ENCODE measurements at regions not wholly inside any gene's neighbourhood (a gene's known extent, or its start where the extent isn't known, plus 50 kb on each side); places are given as distances from the start of the nearest gene placed in this dataset.

DNA sequence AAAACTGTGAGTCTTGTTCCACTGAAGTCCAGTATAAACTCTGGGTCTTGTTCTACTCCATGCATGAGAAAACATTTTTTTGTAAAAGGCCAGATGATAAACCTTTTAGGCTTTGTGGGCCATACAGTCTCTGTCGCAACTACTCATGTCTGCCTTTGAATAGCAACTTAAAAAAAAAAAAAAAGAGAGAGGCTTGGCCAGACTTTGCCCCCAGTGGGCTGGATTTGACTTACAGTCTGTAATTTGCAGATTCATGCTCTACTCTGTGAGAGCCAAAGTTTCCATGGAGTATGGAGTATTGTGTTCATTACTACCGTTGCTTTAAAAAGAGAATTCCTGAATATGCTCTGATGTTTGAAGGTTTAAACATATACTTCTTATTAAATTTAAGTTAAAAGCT is 654.9 kb upstream of the PKN2 start:
- TF ChIP-seq, protein P1, sequence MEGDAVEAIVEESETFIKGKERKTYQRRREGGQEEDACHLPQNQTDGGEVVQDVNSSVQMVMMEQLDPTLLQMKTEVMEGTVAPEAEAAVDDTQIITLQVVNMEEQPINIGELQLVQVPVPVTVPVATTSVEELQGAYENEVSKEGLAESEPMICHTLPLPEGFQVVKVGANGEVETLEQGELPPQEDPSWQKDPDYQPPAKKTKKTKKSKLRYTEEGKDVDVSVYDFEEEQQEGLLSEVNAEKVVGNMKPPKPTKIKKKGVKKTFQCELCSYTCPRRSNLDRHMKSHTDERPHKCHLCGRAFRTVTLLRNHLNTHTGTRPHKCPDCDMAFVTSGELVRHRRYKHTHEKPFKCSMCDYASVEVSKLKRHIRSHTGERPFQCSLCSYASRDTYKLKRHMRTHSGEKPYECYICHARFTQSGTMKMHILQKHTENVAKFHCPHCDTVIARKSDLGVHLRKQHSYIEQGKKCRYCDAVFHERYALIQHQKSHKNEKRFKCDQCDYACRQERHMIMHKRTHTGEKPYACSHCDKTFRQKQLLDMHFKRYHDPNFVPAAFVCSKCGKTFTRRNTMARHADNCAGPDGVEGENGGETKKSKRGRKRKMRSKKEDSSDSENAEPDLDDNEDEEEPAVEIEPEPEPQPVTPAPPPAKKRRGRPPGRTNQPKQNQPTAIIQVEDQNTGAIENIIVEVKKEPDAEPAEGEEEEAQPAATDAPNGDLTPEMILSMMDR (IDR thresholded peaks at IDR 0.05; ENCODE audit: insufficient read depth, low read length), result no peak
- TF ChIP-seq, protein P2, sequence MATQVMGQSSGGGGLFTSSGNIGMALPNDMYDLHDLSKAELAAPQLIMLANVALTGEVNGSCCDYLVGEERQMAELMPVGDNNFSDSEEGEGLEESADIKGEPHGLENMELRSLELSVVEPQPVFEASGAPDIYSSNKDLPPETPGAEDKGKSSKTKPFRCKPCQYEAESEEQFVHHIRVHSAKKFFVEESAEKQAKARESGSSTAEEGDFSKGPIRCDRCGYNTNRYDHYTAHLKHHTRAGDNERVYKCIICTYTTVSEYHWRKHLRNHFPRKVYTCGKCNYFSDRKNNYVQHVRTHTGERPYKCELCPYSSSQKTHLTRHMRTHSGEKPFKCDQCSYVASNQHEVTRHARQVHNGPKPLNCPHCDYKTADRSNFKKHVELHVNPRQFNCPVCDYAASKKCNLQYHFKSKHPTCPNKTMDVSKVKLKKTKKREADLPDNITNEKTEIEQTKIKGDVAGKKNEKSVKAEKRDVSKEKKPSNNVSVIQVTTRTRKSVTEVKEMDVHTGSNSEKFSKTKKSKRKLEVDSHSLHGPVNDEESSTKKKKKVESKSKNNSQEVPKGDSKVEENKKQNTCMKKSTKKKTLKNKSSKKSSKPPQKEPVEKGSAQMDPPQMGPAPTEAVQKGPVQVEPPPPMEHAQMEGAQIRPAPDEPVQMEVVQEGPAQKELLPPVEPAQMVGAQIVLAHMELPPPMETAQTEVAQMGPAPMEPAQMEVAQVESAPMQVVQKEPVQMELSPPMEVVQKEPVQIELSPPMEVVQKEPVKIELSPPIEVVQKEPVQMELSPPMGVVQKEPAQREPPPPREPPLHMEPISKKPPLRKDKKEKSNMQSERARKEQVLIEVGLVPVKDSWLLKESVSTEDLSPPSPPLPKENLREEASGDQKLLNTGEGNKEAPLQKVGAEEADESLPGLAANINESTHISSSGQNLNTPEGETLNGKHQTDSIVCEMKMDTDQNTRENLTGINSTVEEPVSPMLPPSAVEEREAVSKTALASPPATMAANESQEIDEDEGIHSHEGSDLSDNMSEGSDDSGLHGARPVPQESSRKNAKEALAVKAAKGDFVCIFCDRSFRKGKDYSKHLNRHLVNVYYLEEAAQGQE (IDR thresholded peaks at IDR 0.05; ENCODE audit: insufficient replicate concordance, low read depth), result no peak

Measured in HL-60 (cell line).